GM12892 (cell line): ENCODE measurements at regions not wholly inside any gene's neighbourhood (a gene's known extent, or its start where the extent isn't known, plus 50 kb on each side); places are given as distances from the start of the nearest gene placed in this dataset.

Source experiments
- POLR2A ChIP-seq: IDR thresholded peaks from 2 replicates; pipeline ENCODE4 v1.6.1; 2011; ENCODE audit warnings: low read depth, low read length, control low read depth
- POLR2AphosphoS5 ChIP-seq: IDR thresholded peaks from 2 replicates; pipeline ENCODE4 v1.6.1; 2011; ENCODE audit warnings: low read depth, low read length, control low read depth

- no peak for TF ChIP-seq POLR2A
- TF ChIP-seq POLR2AphosphoS5 = no peak
Observed at GRCh38 chr19:30245401-30246039, 126.7 kb upstream of the ZNF536 start.
